GM21825 (cell line): ENCODE measurements at regions not wholly inside any gene's neighbourhood (a gene's known extent, or its start where the extent isn't known, plus 50 kb on each side); places are given as distances from the start of the nearest gene placed in this dataset.
"Not testable (repeated sequence)": the region's sequence is repeated elsewhere in the genome, so short reads cannot be mapped to it uniquely, and the experiment has no call there.

ENCODE experiments used
- ATAC-seq: cut with Tn5 transposase; IDR thresholded peaks from one replicate; pipeline ENCODE4 v1.9.1; 2021; ENCODE audit warnings: mild to moderate bottlenecking, moderate library complexity; ENCODE audit not compliant: unreplicated experiment

- ATAC-seq, result no peak
Observed at GRCh38 chr3:182486463-182486862, 306.8 kb upstream of the ATP11B start.

- no peak for ATAC-seq
Observed at GRCh38 chr3:182487143-182487542, 306.2 kb upstream of the ATP11B start.

DNA sequence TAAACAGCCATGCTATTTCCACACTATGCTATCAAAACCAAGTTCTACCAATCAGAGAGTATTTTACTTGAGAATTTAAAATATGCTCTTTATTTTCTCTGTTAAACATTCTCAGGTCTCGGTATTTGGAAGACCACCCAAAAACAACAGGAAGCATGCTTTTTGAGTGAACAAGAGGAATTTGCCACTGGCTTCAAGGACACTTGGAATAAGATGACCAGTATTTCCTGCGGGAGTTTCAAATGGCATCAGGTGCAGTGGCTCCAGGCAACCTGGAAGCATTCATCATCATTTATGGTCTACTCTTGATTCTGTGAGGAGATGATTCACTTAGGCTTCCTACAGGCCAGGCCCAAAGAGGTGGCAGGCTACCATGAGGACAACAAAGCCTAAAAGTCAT is 305.7 kb upstream of the ATP11B start:
- ATAC-seq, result no peak

DNA sequence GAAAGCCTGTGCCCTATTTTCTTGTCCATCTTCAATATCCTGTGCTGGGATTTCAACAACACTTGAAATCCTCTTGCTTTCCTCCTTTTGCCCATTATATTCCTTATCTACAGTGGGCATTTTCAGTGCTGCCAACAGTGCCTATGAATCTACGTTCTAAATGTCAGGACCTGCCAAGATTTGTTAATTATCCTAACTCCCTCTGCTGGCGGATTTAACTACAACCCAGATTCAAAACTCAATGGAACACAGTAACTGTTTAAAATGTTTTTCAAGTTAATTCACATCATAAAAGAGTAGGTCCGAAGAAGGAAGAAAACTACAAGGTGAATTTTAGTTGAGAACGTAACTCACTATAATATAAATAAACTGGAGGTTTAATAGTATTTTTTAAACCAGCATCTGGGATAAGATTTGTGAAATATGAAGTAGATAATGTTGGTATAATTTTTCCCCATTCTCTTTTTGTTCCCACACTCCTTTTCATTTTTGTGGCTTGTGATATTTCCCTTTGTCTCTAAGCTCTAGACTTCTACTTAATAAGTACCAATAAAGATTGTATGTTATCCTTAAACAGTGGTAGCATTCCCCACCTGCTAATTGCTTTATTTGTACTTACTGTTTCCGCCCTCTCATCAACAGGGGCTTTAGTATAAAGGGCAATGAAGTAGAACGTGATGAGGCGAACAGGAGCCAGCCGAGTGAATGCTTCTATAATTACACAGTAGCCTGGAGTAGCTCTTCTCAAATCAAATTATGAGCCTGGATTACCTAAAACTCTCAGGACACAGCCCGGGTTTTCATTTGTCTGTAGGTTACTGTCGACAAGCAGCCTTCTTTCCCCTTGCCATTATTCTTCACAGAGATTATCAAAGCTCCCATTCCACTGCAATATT is 302.5 kb upstream of the ATP11B start:
- ATAC-seq, result no peak

- no peak for ATAC-seq
Observed at GRCh38 chr3:182491577-182491976, 301.7 kb upstream of the ATP11B start.

DNA sequence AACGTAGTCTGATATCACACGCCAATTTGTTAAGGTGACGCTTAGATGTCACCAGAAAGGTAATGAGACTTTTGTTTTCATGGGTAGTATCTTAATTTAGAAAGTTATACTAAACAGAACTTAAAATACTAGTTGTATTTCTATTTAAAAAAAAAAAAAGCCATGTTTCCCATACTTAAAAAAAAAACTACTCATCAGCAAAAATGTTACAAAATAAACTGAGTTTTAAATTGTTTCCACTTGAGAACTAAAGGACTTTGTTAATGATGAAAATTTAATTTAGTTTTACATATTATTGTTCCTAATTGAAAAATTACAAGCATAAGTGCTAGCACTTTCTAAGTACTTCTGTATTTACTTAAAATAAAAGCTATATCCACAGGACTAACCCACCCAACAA is 300.8 kb upstream of the ATP11B start:
- no peak for ATAC-seq

GRCh38 chr3:182500289-182500688 is 293.0 kb upstream of the ATP11B start:
- no peak for ATAC-seq

- ATAC-seq, result no peak
Observed at GRCh38 chr3:182501856-182502255, 291.4 kb upstream of the ATP11B start.

- ATAC-seq, result no peak
Observed at GRCh38 chr3:182503401-182503800, 289.9 kb upstream of the ATP11B start.

- ATAC-seq, result no peak
Observed at GRCh38 chr3:182508919-182509711, 284.2 kb upstream of the ATP11B start.

- no peak for ATAC-seq
Observed at GRCh38 chr3:182509844-182510460, 283.4 kb upstream of the ATP11B start.

DNA sequence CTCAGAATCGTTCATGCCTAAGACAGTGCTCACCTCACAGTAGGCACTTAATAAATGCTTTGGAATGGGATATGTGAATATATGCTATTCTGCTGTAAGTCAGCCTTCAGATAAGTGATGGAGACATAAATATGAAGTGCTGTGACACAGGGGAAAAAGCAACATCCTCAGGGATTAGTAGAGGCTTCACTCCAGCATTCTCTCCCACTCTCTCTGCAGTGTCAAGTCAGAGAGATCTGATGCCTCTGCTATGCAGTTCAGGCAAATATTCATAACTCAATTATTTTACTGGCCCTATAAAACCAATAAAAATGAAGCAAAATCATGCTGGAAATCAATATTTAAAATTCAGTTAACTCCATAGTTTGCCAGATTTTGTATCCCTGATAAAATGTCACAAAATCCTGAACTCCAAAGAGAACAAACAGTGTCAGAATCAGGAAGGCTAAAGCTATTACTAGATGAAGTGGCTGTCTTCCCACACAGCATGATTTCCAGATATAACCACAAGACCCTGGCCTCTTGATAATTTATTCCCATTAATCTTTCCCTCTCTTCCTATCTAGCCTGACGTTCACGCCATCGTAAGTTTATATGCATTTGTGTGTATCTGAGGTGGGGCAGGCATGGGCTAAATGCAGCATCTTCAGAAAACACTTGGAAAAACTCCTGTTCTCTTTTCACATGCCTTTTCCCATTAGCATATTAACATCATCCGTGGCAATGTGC is 278.9 kb upstream of the ATP11B start:
- no peak for ATAC-seq

- no peak for ATAC-seq
Observed at GRCh38 chr3:182516597-182517336, 276.5 kb upstream of the ATP11B start.

DNA sequence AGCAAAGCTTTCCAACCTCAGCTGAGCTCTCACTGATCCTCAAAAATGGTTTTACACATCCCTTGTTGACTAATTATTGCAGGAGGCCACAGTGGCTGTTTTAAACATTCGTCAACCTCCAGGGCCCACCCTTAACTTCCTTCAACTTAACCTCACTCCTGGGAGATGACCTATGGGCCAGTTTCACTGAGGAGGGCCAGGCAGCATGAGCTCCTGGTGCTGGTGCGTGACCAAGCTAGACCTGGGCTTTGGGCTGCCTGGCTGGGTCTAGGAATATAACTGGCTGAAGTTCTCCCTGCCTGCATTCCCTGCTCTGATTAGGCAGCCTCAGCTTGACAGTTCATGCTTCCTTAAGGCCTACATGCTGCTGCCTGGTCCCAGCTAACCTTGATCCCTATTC is 273.7 kb upstream of the ATP11B start:
- no peak for ATAC-seq

DNA sequence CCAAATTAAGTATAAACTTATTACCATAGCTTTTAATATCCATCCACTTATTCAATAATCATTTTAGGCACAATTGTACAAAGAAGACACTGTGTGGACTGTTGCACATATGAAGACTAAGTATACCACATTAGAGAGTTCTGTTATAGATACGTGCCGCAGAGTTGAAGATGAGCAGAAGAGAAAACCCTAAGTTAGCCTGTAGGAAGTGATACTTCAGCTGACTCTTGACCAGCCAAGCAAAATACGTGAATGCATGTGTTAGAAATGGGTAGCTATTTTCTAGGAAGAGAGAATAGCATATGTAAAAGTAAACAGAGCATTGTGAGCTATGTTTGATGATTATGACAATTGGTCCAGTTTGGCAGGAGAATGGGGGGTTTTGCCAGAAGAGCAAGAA is 272.0 kb upstream of the ATP11B start:
- no peak for ATAC-seq

DNA sequence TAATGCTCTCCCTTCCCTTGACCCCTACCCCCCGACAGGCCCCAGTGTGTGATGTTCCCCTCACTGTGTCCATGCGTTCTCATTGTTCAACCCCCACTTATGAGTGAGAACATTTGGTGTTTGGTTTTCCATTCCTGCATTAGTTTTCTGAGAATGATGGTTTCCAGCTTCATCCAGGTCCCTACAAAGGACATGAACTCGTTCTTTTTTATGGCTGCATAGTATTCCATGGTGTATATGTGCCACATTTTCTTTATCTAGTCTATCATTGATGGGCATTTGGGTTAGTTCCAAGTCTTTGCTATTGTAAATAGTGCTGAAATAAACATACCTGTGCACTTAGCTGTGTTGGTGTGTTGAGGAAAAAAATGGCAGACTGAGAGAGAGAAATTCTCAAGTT is 269.9 kb upstream of the ATP11B start:
- not testable (repeated sequence) for ATAC-seq

DNA sequence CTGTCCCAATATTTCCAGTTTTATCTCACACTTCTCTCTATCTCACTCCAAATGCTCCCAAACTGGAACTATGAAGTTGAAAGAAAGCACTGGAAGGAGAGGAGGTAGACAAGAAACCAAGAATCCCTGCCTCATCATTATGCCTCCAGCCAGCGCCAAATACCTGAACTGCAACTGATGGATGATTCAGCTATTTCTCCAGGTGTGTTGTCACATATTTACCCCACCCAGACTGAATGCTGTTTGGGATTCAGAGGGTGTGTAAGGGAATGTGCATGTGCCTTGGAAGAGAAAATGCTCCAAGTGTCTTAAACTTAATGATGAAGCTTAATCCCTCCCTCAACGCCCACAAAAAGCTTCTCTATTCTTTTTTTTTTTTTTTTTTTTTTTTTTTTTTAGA is 269.5 kb upstream of the ATP11B start:
- no peak for ATAC-seq

GRCh38 chr3:182524711-182525401 is 268.4 kb upstream of the ATP11B start:
- ATAC-seq, result no peak

GRCh38 chr3:182525766-182526374 is 267.4 kb upstream of the ATP11B start:
- ATAC-seq, result no peak
